GM23338 (cell line): ENCODE measurements at regions not wholly inside any gene's neighbourhood (a gene's known extent, or its start where the extent isn't known, plus 50 kb on each side); places are given as distances from the start of the nearest gene placed in this dataset.

Source experiments
- CREB1 ChIP-seq: fragments of 250-450 bp; sonication (Bioruptor Pico); IDR thresholded peaks from 2 replicates; pipeline ENCODE4 v1.5.0; 2020; ENCODE audit warnings: low read depth, mild to moderate bottlenecking, moderate library complexity
- CTCF ChIP-seq, 2 experiments: fragments of 200-600 bp in 1 of 2; sonication (generic) in 1 of 2; conservative IDR thresholded peaks; 2 replicates each; pipeline versions ENCODE4 v1.5.1 to v1.6.1; 2016 to 2017; ENCODE audit warnings: antibody characterized with exemption in 2 of 2, low read depth in 2 of 2, mild to moderate bottlenecking in 2 of 2, moderate library complexity in 1 of 2
- ETS1 ChIP-seq: IDR thresholded peaks from 2 replicates; pipeline ENCODE4 v1.6.1; 2016; ENCODE audit warnings: antibody characterized with exemption
- EZH2 ChIP-seq: fragments of 200-600 bp; sonication (generic); IDR thresholded peaks from one replicate; pipeline ENCODE4 v1.8.0; 2017; ENCODE audit warnings: antibody characterized with exemption, mild to moderate bottlenecking, low read depth; ENCODE audit not compliant: unreplicated experiment
- EZH2phosphoT487 ChIP-seq: fragments of 200-600 bp; sonication (generic); IDR thresholded peaks from one replicate; pipeline ENCODE4 v1.8.1; 2018; ENCODE audit warnings: antibody characterized with exemption; ENCODE audit not compliant: unreplicated experiment
- NANOG ChIP-seq: IDR thresholded peaks from 2 replicates; pipeline ENCODE4 v1.6.1; 2016; ENCODE audit warnings: antibody characterized with exemption, borderline replicate concordance
- REST ChIP-seq: IDR thresholded peaks from one replicate; pipeline ENCODE4 v1.6.1; 2018; ENCODE audit warnings: antibody characterized with exemption; ENCODE audit not compliant: unreplicated experiment

GRCh38 chr2:47297767-47298425 lies 71.2 kb upstream of the EPCAM start:
- TF ChIP-seq ETS1 (no peak), NANOG (no peak), EZH2phosphoT487 (no peak), CTCF (conservative IDR thresholded peaks at IDR 0.05; ENCODE audit: low read depth in 2 of 2) (no peak), EZH2 (no peak), CREB1 (CRISPR knock-in tag) (no peak), REST (no peak)
